ENCODE measurements at regions not wholly inside any gene's neighbourhood (a gene's known extent, or its start where the extent isn't known, plus 50 kb on each side); places are given as distances from the start of the nearest gene placed in this dataset.

DNA sequence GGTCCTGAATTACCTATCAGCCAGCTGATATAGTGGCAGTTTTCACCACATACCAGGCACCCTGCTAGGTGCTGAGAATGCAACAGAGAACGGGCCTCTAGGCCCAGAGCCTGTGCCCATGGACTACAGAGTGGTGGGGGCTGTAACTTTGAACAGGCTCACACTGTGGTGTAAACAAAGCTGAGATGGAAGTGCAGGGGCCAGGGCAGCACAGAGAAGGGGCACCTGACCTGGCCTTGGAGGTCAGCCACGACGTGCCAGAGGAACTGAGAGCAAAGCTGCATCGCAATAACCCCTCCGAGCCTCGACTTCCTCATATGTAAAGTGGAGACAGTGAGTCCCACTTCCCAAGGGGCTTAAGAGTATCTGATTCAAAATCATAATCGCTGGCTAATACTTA lies 105.8 kb downstream of the MAFB start:
- no peak overlapping the region for H3K4me3 ChIP-seq (ENCODE audit: low read length)
- TF ChIP-seq, protein P1, sequence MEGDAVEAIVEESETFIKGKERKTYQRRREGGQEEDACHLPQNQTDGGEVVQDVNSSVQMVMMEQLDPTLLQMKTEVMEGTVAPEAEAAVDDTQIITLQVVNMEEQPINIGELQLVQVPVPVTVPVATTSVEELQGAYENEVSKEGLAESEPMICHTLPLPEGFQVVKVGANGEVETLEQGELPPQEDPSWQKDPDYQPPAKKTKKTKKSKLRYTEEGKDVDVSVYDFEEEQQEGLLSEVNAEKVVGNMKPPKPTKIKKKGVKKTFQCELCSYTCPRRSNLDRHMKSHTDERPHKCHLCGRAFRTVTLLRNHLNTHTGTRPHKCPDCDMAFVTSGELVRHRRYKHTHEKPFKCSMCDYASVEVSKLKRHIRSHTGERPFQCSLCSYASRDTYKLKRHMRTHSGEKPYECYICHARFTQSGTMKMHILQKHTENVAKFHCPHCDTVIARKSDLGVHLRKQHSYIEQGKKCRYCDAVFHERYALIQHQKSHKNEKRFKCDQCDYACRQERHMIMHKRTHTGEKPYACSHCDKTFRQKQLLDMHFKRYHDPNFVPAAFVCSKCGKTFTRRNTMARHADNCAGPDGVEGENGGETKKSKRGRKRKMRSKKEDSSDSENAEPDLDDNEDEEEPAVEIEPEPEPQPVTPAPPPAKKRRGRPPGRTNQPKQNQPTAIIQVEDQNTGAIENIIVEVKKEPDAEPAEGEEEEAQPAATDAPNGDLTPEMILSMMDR (IDR thresholded peaks at IDR 0.05; ENCODE audit: insufficient read depth, low read depth, low read length, missing control alignments) = no peak
- DNase-seq (ENCODE audit: low read depth) = no peak

- H3K4me3 ChIP-seq (ENCODE audit: low read length) = no peak overlapping the region
- TF ChIP-seq, protein P1 (IDR thresholded peaks at IDR 0.05; ENCODE audit: insufficient read depth, low read depth, low read length, missing control alignments) = no peak
- DNase-seq (ENCODE audit: low read depth) = no peak
Observed at GRCh38 chr20:40582531-40582930, 106.5 kb downstream of the MAFB start.

GRCh38 chr20:40579701-40580100 lies 109.3 kb downstream of the MAFB start:
- DNase-seq (ENCODE audit: low read depth) = no peak
- no peak overlapping the region for H3K4me3 ChIP-seq (ENCODE audit: low read length)
- TF ChIP-seq, protein P1 (IDR thresholded peaks at IDR 0.05; ENCODE audit: insufficient read depth, low read depth, low read length, missing control alignments) = no peak

DNA sequence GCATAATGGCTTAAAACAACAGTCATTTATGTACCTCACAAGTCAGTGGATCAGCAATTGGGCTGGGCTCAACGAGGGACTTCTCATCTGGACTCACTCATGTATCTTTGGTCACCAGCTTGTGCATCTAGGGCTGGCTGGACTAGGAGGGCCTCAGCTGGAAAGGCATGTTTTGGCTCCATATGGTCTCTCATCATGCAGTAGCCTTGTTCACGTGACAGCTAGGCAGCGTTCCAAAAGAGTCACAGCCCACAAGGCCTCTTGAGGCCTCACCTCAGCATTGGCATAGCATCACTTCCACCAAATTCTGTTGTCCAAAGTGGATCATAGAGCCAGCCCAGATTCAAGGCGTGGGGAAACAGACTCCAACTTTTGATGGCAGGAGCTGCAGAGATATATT lies 110.1 kb downstream of the MAFB start:
- TF ChIP-seq, protein P1 (IDR thresholded peaks at IDR 0.05; ENCODE audit: insufficient read depth, low read depth, low read length, missing control alignments) = no peak
- DNase-seq (ENCODE audit: low read depth) = no peak
- H3K4me3 ChIP-seq (ENCODE audit: low read length) = no peak overlapping the region

DNA sequence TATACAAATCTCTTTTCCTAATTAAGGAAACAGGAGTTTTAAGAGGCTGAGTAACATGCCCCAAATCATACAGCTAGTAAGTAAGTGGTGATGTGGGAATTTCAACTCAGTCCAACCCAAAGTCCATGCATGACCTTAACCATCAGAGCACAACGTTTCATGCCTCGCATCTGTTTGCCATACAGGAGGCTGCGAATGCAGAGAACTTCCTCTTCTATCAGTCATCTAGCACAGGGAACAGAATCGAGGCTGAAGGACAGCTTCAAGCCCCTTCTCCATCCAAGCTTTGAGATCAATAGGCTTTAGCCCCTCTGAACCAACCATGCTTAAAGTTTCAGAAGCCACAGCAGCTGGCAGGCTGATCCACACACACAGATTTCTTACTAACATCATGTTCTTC lies 113.2 kb downstream of the MAFB start:
- TF ChIP-seq, protein P1 (IDR thresholded peaks at IDR 0.05; ENCODE audit: insufficient read depth, low read depth, low read length, missing control alignments) = no peak
- no peak for DNase-seq (ENCODE audit: low read depth)

GRCh38 chr20:40572251-40572650 lies 116.8 kb downstream of the MAFB start:
- no peak overlapping the region for H3K4me3 ChIP-seq (ENCODE audit: low read length)
- DNase-seq (ENCODE audit: low read depth) = no peak
- TF ChIP-seq, protein P1 (IDR thresholded peaks at IDR 0.05; ENCODE audit: insufficient read depth, low read depth, low read length, missing control alignments) = no peak

More for the DNA sequence above, 113.2 kb downstream of the MAFB start:
- no peak overlapping the region for H3K4me3 ChIP-seq (ENCODE audit: low read length)

DNA sequence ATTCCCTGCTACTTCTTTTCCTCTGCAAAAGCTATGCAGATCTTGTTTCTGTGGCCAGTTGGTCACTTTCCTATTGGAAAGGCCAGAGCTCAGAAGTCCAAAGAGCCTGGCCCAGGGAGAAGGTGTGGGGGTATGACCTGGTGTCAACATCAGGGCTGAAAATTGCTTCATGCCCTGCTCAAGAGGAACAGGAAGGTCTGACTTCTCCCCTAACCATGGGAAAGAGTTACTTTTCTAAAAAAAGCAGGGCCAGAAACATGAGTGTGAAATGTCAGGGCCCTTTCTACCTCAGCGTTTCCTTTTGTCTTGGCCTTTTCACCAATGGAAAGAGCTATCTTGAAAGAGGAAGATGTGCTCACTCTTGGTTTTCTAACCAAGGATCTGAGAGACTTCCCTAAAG lies 117.4 kb downstream of the MAFB start:
- TF ChIP-seq, protein P1 (IDR thresholded peaks at IDR 0.05; ENCODE audit: insufficient read depth, low read depth, low read length, missing control alignments) = no peak
- no peak overlapping the region for H3K4me3 ChIP-seq (ENCODE audit: low read length)
- DNase-seq (ENCODE audit: low read depth) = no peak

All from epithelial cell of esophagus (primary cell).